ENCODE measurements at regions not wholly inside any gene's neighbourhood (a gene's known extent, or its start where the extent isn't known, plus 50 kb on each side); places are given as distances from the start of the nearest gene placed in this dataset.

GRCh38 chr19:30906871-30907270 lies 442.4 kb downstream of the TSHZ3 start:
- Histone ChIP-seq H3K4me3 (replicated peaks in 1 of 3; ENCODE audit: low read depth in 2 of 3, low read length in 3 of 3) (no peak overlapping the region), H3K79me2 (ENCODE audit: insufficient read depth, low read length) (no peaks in the 10 kb centered on the region), H3K27me3 (ENCODE audit: control insufficient read depth in 2 of 2, insufficient read depth in 2 of 2, low read length in 2 of 2) (no peaks in the 10 kb centered on the region), H3K9ac (ENCODE audit: insufficient read depth, low read length, poor library complexity, severe bottlenecking) (no peak overlapping the region), H3K36me3 (replicated peaks in 1 of 2; ENCODE audit: control insufficient read depth in 1 of 2, insufficient read depth in 2 of 2, low read length in 2 of 2) (no peaks in the 10 kb centered on the region), H2AFZ (ENCODE audit: insufficient read depth, low read depth, low read length, poor library complexity, severe bottlenecking) (no peak overlapping the region), H4K20me1 (ENCODE audit: insufficient read depth, low read length) (no peaks in the 10 kb centered on the region), H3K4me2 (replicated peaks; ENCODE audit: extremely low read depth, low read length, poor library complexity, severe bottlenecking) (no peak overlapping the region), H3K27ac (ENCODE audit: low read depth in 1 of 2, low read length in 2 of 2) (no peak overlapping the region), H3K9me3 (replicated peaks in 1 of 2; ENCODE audit: control insufficient read depth in 1 of 2, insufficient read depth in 1 of 2, low read length in 2 of 2) (no peaks in the 10 kb centered on the region), H3K4me1 (ENCODE audit: control insufficient read depth in 1 of 2, insufficient read depth in 2 of 2, low read length in 2 of 2) (no peaks in the 10 kb centered on the region)
- TF ChIP-seq CTCF (IDR thresholded peaks at IDR 0.05), result no peak
- WGBS (ENCODE audit: insufficient coverage), result 93% methylated on average over 6 of the region's 8 CpGs
- H3K4me3 Mint-ChIP-seq, result peak overlapping the region in 1 of 2 donors; percentile 24
- H3K4me1 Mint-ChIP-seq, result no peaks in the 10 kb centered on the region
- intact Hi-C loops (cut with micrococcal nuclease), result no loop called here
- H3K27me3 Mint-ChIP-seq (ENCODE audit: low read depth in 3 of 3), result peaks cover 0 to 5% (median 1%) of the 10 kb centered on the region in 3 donors
- H3K27ac Mint-ChIP-seq, result no peak overlapping the region
- no peaks in the 10 kb centered on the region for H3K36me3 Mint-ChIP-seq
- peaks cover 0 to 8% (median 0%) of the 10 kb centered on the region in 7 donors for H3K9me3 Mint-ChIP-seq
- no peak for DNase-seq

- Histone ChIP-seq H3K9me3 (replicated peaks in 1 of 2; ENCODE audit: control insufficient read depth in 1 of 2, insufficient read depth in 1 of 2, low read length in 2 of 2) (no peaks in the 10 kb centered on the region), H3K4me3 (replicated peaks in 1 of 3; ENCODE audit: low read depth in 2 of 3, low read length in 3 of 3) (no peak overlapping the region), H3K27me3 (ENCODE audit: control insufficient read depth in 2 of 2, insufficient read depth in 2 of 2, low read length in 2 of 2) (no peaks in the 10 kb centered on the region), H3K36me3 (replicated peaks in 1 of 2; ENCODE audit: control insufficient read depth in 1 of 2, insufficient read depth in 2 of 2, low read length in 2 of 2) (no peaks in the 10 kb centered on the region), H3K27ac (ENCODE audit: low read depth in 1 of 2, low read length in 2 of 2) (no peak overlapping the region), H3K4me1 (ENCODE audit: control insufficient read depth in 1 of 2, insufficient read depth in 2 of 2, low read length in 2 of 2) (no peaks in the 10 kb centered on the region), H2AFZ (ENCODE audit: insufficient read depth, low read depth, low read length, poor library complexity, severe bottlenecking) (no peak overlapping the region), H3K9ac (ENCODE audit: insufficient read depth, low read length, poor library complexity, severe bottlenecking) (no peak overlapping the region), H3K79me2 (ENCODE audit: insufficient read depth, low read length) (no peaks in the 10 kb centered on the region), H3K4me2 (replicated peaks; ENCODE audit: extremely low read depth, low read length, poor library complexity, severe bottlenecking) (no peak overlapping the region), H4K20me1 (ENCODE audit: insufficient read depth, low read length) (no peaks in the 10 kb centered on the region)
- 88% methylated on average over 2 of the region's 3 CpGs for WGBS (ENCODE audit: insufficient coverage)
- TF ChIP-seq CTCF (IDR thresholded peaks at IDR 0.05), result no peak
- H3K4me1 Mint-ChIP-seq, result no peaks in the 10 kb centered on the region
- H3K27ac Mint-ChIP-seq, result no peak overlapping the region
- H3K9me3 Mint-ChIP-seq, result peaks cover 0 to 8% (median 0%) of the 10 kb centered on the region in 7 donors
- no peak overlapping the region for H3K4me3 Mint-ChIP-seq
- no peak for DNase-seq
- intact Hi-C loops (cut with micrococcal nuclease), result no loop called here
- no peaks in the 10 kb centered on the region for H3K36me3 Mint-ChIP-seq
- peaks cover 1 to 9% (median 3%) of the 10 kb centered on the region in 3 donors for H3K27me3 Mint-ChIP-seq (ENCODE audit: low read depth in 3 of 3)
Measured at GRCh38 chr19:30900051-30900450, 449.2 kb downstream of the TSHZ3 start.
